GM21360 (cell line): ENCODE measurements at regions not wholly inside any gene's neighbourhood (a gene's known extent, or its start where the extent isn't known, plus 50 kb on each side); places are given as distances from the start of the nearest gene placed in this dataset.
"Not testable (repeated sequence)": the region's sequence is repeated elsewhere in the genome, so short reads cannot be mapped to it uniquely, and the experiment has no call there.

Source experiments
- ATAC-seq: cut with Tn5 transposase; IDR thresholded peaks from one replicate; pipeline ENCODE4 v1.9.1; 2021; ENCODE audit warnings: mild to moderate bottlenecking, moderate library complexity; ENCODE audit not compliant: unreplicated experiment

DNA sequence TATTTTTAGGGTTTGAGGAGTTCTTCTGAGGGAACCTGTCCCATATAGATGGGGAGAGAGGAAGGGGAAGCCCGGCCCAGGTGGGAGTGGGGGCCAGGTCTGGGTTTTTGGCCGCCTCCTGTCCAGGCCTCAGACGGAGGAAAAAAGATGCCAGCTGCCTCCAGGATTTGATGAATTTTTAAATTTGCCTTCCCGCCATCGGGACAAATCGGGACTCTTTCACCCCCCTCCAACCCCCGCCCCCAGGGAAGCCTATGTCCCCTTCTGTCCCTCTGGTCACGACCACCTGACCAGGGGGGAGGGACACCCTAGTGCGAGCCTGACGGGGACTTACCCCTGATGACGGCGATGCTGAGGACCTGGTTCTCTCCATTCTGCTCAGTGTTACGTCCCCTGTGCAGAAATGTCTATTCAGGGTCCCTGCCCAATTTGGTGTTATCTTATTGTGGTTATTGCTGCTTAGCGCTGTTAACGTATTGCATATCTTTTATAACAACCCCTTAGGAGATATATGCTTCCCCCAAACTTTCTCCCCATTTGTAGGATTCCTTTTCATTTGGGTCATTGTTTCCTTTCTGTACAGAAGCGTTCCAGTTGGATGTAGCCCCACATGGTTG lies 115.9 kb upstream of the GRK3 start:
- peak; percentile 17 for ATAC-seq

DNA sequence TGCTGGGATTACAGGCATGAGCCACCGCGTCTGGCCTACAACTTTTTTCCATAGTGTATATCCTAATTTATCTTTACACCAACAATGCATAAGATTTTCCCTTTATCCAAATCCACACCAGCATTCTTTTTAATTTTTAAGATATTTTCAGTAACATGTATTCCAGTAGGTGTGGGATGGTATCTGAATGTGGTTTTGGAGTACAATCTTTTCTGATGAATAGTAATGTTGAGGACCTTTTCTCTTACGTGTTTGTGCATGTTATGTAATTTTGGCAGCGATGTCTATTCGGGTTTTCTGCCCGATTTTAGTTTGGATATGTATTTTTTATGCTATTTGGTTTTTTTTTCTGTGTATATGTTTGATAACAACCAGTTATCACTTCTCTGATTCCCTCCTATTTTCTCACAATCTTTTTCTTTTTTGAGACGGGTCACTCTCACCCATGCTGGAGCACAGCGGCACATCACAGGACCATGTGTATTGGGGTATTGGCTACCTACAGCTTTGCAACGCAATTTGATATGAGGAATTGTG lies 114.6 kb upstream of the GRK3 start:
- ATAC-seq: no peak

DNA sequence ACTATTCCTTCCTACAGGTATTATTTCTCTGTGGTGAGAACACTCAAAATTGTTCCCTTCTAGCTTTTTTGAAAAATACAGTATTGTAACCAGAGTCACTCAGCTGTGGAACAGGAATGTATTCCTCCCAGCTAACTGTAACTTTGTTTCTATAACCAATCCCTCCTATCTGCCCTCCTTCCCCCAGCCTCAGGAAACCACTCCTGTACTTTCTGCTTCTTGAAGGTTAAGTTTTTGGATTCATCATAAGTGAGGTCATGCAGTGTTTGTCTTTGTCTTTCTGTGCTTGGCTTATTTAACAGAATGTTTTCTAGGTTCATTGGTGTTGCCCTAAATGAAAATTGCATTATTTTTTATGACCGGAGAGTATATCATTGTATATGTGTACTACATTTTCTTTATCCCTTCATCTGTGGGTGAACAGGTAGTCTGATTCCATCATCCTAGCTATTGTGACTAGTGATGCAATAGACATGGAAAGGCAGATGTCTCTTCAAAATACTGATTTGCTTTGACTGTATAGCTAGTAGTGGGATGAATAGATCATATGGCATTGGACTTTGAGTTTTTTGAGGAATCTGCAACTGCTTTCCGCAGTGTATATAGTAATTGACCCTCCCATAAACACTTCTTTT lies 112.9 kb upstream of the GRK3 start:
- no peak for ATAC-seq

DNA sequence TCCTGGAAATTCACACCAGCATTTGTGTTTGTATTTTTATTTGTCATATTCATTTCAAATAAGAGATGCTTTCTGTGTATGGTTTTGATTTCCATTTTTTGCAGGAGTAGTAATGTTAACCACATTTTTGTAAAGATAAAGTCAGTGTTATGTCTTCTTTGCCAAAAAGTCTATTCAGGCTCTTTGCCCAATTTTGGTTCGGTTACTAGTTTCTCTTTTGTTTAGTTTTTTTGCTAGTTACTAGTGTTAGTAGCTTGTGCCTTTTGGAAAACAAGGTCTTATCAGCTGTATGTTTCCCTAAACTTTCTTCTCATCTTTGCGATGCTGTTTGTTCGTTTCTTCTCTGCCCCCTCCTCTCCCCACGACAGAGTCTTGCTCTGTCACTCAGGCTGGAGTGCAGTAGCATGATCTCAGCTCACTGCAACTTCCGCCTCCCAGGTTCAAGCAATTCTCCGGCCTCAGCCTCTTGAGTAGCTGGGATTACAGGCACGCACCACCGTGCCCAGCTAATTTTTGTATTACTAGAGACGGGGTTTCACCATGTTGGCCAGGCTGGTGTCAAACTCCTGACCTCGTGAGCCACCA lies 112.3 kb upstream of the GRK3 start:
- no peak for ATAC-seq

GRCh38 chr22:25453058-25453457 lies 111.4 kb upstream of the GRK3 start:
- ATAC-seq: no peak

DNA sequence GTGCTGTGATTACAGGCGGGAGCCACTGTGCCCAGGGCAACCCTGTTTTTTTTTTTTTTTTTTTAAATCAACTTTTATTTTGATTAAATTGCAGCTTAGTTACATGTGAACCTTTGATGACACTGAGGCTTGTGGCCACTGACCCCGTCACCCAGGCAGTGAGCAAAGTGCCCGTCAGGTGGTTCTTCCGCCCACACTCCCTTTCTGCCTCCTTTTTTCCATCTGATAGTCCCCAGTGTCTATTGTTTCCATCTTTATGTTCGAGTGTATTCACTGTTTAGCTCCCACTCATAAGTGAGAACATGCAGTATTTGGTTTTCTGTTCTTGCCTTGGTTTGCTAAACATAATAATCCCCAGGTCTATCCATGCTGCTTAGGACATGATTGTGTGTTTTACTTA lies 110.9 kb upstream of the GRK3 start:
- ATAC-seq: no peak

DNA sequence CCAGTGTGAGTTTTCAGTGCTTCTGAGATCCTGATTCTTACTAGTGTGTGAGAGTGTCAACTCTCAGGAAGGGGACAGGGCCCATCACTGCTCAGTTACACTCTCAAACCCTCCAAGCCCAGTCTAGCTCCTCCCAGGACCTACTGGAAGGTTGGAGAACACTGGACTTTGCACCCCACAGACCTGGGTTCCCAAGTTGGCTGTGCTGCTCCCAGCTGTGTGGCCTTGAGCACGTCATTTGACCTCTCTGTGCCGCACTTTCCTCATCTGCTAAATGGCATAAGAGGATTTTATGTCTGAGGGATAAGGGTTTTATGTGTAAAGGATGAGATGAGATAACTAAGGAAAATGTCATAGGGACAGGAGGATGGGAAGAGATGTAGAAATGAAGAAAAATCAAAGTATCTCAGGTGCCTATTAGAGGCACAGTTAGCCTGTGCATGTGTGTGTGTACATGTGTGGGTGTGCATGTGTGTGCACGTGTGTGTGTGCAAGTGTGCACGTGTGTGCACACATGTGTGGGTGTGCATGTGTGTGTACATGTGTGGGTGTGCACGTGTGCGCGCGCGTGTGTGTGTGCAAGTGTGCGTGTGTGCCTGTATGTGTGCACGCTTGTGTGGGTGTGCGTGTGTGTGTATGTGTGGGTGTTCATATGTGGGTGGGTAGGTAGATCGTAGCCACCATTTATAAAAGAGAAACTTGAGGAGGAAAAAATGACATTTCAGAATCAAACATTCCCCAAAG lies 108.0 kb upstream of the GRK3 start:
- not testable (repeated sequence) for ATAC-seq

GRCh38 chr22:25458631-25459030 lies 105.8 kb upstream of the GRK3 start:
- ATAC-seq: not testable (repeated sequence)

- ATAC-seq: not testable (repeated sequence)
Observed at GRCh38 chr22:25460682-25461081, 103.8 kb upstream of the GRK3 start.

GRCh38 chr22:25461301-25461700 lies 103.2 kb upstream of the GRK3 start:
- ATAC-seq: no peak

- peak; percentile 75 for ATAC-seq
Observed at GRCh38 chr22:25462474-25463346, 101.8 kb upstream of the GRK3 start.

DNA sequence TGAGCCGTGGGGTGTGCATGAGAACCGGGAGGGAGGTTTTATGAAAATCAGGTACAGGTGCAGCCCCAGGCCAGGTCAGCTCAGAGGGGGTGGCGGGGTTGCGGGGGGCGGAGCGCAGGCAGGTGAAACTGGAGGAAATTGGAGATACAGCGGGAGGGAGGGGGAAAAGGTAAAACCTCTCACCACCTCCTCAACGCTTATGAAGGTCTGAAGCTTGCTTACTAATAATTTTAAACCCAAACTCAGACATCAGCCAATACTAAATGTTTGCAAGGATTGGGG lies 101.2 kb upstream of the GRK3 start:
- ATAC-seq: not testable (repeated sequence)

GRCh38 chr22:25464326-25464725 lies 100.1 kb upstream of the GRK3 start:
- not testable (repeated sequence) for ATAC-seq

- no peak for ATAC-seq
Observed at GRCh38 chr22:25465949-25466348, 98.5 kb upstream of the GRK3 start.

DNA sequence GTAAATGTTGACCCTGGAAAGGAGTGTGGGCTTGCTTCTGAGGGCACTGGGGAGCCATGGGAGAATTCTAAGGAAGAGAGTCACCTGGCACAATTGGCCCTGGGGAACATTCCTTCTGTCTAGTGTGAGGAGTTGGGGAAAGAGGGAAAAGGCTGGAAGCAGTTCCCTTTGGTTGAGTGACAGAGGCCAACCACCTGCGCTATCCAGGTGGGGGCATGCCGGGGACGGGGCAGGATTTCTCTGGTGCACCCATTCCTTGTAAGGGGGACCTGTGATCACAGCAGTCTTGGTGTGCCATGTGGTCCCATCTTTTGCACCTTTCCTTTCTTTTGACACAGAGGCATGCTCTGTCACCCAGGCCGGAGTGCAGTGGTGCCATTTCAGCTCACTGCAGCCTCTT lies 92.1 kb upstream of the GRK3 start:
- ATAC-seq: no peak

GRCh38 chr22:25475257-25476022 lies 89.0 kb upstream of the GRK3 start:
- no peak for ATAC-seq

- no peak for ATAC-seq
Observed at GRCh38 chr22:25477358-25477757, 87.1 kb upstream of the GRK3 start.

GRCh38 chr22:25478111-25478510 lies 86.4 kb upstream of the GRK3 start:
- no peak for ATAC-seq

GRCh38 chr22:25478528-25478927 lies 85.9 kb upstream of the GRK3 start:
- no peak for ATAC-seq

- not testable (repeated sequence) for ATAC-seq
Observed at GRCh38 chr22:25480868-25481267, 83.6 kb upstream of the GRK3 start.
